ENCODE measurements at regions not wholly inside any gene's neighbourhood (a gene's known extent, or its start where the extent isn't known, plus 50 kb on each side); places are given as distances from the start of the nearest gene placed in this dataset.

DNA sequence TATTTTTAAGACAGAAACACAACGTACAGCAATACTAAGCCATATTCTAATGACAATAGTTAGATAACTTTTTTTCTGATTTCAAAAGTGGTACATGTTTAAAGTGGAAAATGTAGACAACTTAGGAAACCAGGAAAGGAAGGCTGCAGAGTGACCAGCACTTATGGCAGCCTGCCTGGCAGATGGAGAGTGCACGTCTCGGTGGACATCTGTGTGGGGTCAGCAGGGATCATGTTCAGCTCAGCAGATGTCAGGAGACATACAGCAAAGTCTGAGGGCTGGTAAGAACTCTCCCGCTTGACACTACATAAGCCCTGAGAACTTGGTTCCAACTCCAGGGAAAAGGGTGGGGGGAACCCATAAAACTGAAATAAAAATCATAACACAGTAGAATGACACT is 128.6 kb upstream of the ADPGK start:
- Mint-ChIP-seq H3K27me3 (ENCODE audit: unreplicated experiment) (peaks cover 11% of the 10 kb centered on the region), H3K4me3 (ENCODE audit: unreplicated experiment) (no peak overlapping the region), H3K9me3 (ENCODE audit: unreplicated experiment) (no peaks in the 10 kb centered on the region), H3K36me3 (ENCODE audit: unreplicated experiment) (no peaks in the 10 kb centered on the region), H3K4me1 (ENCODE audit: unreplicated experiment) (peaks cover 13% of the 10 kb centered on the region), H3K27ac (ENCODE audit: unreplicated experiment) (no peak overlapping the region)
- TF ChIP-seq, protein P1, sequence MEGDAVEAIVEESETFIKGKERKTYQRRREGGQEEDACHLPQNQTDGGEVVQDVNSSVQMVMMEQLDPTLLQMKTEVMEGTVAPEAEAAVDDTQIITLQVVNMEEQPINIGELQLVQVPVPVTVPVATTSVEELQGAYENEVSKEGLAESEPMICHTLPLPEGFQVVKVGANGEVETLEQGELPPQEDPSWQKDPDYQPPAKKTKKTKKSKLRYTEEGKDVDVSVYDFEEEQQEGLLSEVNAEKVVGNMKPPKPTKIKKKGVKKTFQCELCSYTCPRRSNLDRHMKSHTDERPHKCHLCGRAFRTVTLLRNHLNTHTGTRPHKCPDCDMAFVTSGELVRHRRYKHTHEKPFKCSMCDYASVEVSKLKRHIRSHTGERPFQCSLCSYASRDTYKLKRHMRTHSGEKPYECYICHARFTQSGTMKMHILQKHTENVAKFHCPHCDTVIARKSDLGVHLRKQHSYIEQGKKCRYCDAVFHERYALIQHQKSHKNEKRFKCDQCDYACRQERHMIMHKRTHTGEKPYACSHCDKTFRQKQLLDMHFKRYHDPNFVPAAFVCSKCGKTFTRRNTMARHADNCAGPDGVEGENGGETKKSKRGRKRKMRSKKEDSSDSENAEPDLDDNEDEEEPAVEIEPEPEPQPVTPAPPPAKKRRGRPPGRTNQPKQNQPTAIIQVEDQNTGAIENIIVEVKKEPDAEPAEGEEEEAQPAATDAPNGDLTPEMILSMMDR (IDR thresholded peaks at IDR 0.05), result no peak
- no peak for DNase-seq (ENCODE audit: extremely low spot score, unreplicated experiment)

DNA sequence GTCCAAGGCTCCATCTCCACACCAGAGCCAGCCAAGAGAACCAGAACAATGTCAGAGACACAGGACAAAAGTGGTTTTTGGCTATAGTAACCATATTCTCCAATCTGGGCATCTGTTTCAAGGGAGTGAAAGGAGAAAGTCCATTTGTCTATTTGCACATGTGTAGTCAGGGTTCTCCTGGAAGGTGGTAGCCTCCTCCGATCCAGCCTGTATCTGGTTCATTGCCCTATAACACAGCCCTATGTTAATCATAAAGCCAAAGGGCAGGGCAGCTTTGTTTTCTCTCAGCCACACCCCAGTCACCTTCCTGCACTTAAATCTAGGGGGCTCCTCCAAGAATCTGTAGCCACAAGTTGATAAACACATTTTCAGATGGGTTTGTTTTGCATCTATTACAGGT is 128.1 kb upstream of the ADPGK start:
- peaks cover 10% of the 10 kb centered on the region for H3K4me1 Mint-ChIP-seq (ENCODE audit: unreplicated experiment)
- no peaks in the 10 kb centered on the region for H3K9me3 Mint-ChIP-seq (ENCODE audit: unreplicated experiment)
- no peaks in the 10 kb centered on the region for H3K36me3 Mint-ChIP-seq (ENCODE audit: unreplicated experiment)
- TF ChIP-seq, protein P1 (IDR thresholded peaks at IDR 0.05), result no peak
- no peak overlapping the region for H3K27ac Mint-ChIP-seq (ENCODE audit: unreplicated experiment)
- no peak for DNase-seq (ENCODE audit: extremely low spot score, unreplicated experiment)
- no peak overlapping the region for H3K4me3 Mint-ChIP-seq (ENCODE audit: unreplicated experiment)
- peaks cover 11% of the 10 kb centered on the region for H3K27me3 Mint-ChIP-seq (ENCODE audit: unreplicated experiment)

DNA sequence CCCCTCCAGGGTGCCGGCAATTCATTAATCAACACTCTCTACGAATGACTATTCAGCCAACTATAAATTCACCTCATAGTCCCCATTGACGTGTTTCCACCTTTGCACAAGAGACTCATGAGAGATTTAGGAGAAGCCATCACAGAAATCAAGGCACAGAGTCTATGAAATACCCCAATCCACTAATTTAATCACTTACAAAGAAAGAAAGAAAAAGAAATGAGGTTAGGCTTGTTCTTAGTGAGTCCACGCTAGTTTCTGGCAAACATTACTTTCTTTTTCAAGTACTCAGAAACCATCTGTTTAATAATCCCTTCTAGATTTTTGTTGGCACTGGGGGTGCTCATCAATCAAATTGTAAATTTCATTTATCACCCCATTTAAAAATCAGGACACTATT is 125.2 kb upstream of the ADPGK start:
- H3K27me3 Mint-ChIP-seq (ENCODE audit: unreplicated experiment), result peaks cover 14% of the 10 kb centered on the region
- no peak for DNase-seq (ENCODE audit: extremely low spot score, unreplicated experiment)
- H3K4me3 Mint-ChIP-seq (ENCODE audit: unreplicated experiment), result no peak overlapping the region
- H3K4me1 Mint-ChIP-seq (ENCODE audit: unreplicated experiment), result peaks cover 3% of the 10 kb centered on the region
- TF ChIP-seq, protein P1 (IDR thresholded peaks at IDR 0.05), result no peak
- H3K9me3 Mint-ChIP-seq (ENCODE audit: unreplicated experiment), result no peaks in the 10 kb centered on the region
- H3K27ac Mint-ChIP-seq (ENCODE audit: unreplicated experiment), result no peak overlapping the region
- no peaks in the 10 kb centered on the region for H3K36me3 Mint-ChIP-seq (ENCODE audit: unreplicated experiment)

DNA sequence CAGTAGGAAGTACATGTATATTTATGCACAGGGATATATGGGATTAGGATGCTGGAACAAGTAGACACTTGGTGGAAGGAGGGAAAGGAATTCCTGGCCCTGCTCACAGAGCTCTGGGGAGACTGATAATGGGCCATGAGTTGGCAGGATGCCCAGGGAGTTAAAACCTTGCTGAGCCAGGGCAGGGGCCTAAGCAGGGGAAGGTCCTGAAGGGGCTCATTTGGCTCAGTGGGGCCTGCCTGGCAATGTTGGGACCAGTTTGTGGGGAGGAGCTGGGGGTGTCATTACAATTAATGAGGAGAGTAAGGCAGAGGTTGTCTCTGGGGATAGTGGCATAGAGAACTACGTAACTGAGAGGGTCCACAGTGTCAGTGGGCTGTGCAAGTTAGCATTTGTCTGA is 124.2 kb upstream of the ADPGK start:
- no peak for DNase-seq (ENCODE audit: extremely low spot score, unreplicated experiment)

DNA sequence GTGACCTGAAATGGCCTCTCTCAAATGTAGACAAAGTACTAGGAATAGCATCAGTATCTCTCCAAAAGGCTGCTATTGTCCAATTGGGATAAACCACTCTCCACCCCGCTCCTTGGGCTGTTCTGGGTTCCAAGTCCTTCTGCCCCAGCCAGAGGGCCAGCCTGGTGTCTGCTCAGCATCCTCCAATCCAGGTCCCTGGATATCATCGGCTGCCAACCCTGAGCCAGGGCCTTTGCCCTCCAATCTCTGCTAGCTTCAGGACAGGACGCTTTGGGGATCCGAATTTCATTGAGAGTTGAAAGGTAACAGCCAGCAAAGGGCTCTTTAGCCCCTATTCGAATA is 119.3 kb upstream of the ADPGK start:
- H3K4me1 Mint-ChIP-seq (ENCODE audit: unreplicated experiment), result peaks cover 36% of the 10 kb centered on the region
- H3K36me3 Mint-ChIP-seq (ENCODE audit: unreplicated experiment), result no peaks in the 10 kb centered on the region
- DNase-seq (ENCODE audit: extremely low spot score, unreplicated experiment), result no peak
- H3K4me3 Mint-ChIP-seq (ENCODE audit: unreplicated experiment), result no peak overlapping the region
- TF ChIP-seq, protein P1 (IDR thresholded peaks at IDR 0.05), result no peak
- H3K27me3 Mint-ChIP-seq (ENCODE audit: unreplicated experiment), result peaks cover 7% of the 10 kb centered on the region
- H3K9me3 Mint-ChIP-seq (ENCODE audit: unreplicated experiment), result no peaks in the 10 kb centered on the region
- H3K27ac Mint-ChIP-seq (ENCODE audit: unreplicated experiment), result peak overlapping the region; percentile 56

More for the DNA sequence above, 124.2 kb upstream of the ADPGK start:
- no peaks in the 10 kb centered on the region for H3K36me3 Mint-ChIP-seq (ENCODE audit: unreplicated experiment)
- H3K27ac Mint-ChIP-seq (ENCODE audit: unreplicated experiment), result no peak overlapping the region
- H3K4me3 Mint-ChIP-seq (ENCODE audit: unreplicated experiment), result no peak overlapping the region
- TF ChIP-seq, protein P1 (IDR thresholded peaks at IDR 0.05), result no peak
- H3K4me1 Mint-ChIP-seq (ENCODE audit: unreplicated experiment), result peaks cover 9% of the 10 kb centered on the region
- peaks cover 14% of the 10 kb centered on the region for H3K27me3 Mint-ChIP-seq (ENCODE audit: unreplicated experiment)
- H3K9me3 Mint-ChIP-seq (ENCODE audit: unreplicated experiment), result no peaks in the 10 kb centered on the region

Measured in osteocyte (in vitro differentiated cells).